B cell (primary cell): ENCODE measurements at regions not wholly inside any gene's neighbourhood (a gene's known extent, or its start where the extent isn't known, plus 50 kb on each side); places are given as distances from the start of the nearest gene placed in this dataset.

Experiments used
- ATAC-seq: fragments of 200-7000 bp; cut with Tn5 transposase; one replicate; pipeline ENCODE4 v1.10.0; 2021; ENCODE audit warnings: low read depth, mild to moderate bottlenecking, moderate number of reproducible peaks, moderate library complexity
- CTCF ChIA-PET: fragments of 350-600 bp; sonication (Branson Sonifier 250); formaldehyde crosslinking; loops from one replicate; lab custom pipeline; 2021; ENCODE audit warnings: antibody characterized with exemption, inconsistent platforms; lab: Charles Lee
- POLR2A ChIA-PET: fragments of 350-600 bp; sonication (Branson Sonifier 250); formaldehyde crosslinking; loops from one replicate; lab custom pipeline; 2021; ENCODE audit warnings: antibody characterized with exemption; lab: Charles Lee
- DNase-seq: peaks from one replicate; pipeline ENCODE4 v3.0.0; 2013
- H2AFZ ChIP-seq: 2 replicates; pipeline ENCODE4 v1.6.1; 2012; ENCODE audit warnings: mild to moderate bottlenecking, low read depth, low read length; ENCODE audit not compliant: insufficient read depth, poor library complexity, severe bottlenecking
- H3K27ac ChIP-seq, 2 donors: 1 replicate in 1 of 2; 2 replicates in 1 of 2; pipeline ENCODE4 v1.5.1; 2012 to 2013; ENCODE audit warnings: low read length in 2 of 2, mild to moderate bottlenecking in 2 of 2, moderate library complexity in 1 of 2
- H3K27me3 ChIP-seq, 4 experiments: fragments of 200-600 bp in 1 of 4; sonication (generic) in 1 of 4; replicated peaks in 1 of 4; 1 replicate in 2 of 4; 2 replicates in 2 of 4; pipeline versions ENCODE4 v1.6.1 to v1.7.0; 2013 to 2016; ENCODE audit warnings: low read length in 3 of 4, mild to moderate bottlenecking in 2 of 4, mixed read lengths in 1 of 4, moderate library complexity in 1 of 4; ENCODE audit not compliant: insufficient read depth in 4 of 4, control insufficient read depth in 3 of 4; ENCODE audit errors: control extremely low read depth in 1 of 4
- H3K36me3 ChIP-seq, 2 experiments: replicated peaks in 1 of 2; 1 replicate in 1 of 2; 2 replicates in 1 of 2; pipeline versions ENCODE4 v1.6.1 to v1.7.1; 2013; ENCODE audit warnings: low read length in 1 of 2; ENCODE audit not compliant: insufficient read depth in 2 of 2, control insufficient read depth in 1 of 2; ENCODE audit errors: control extremely low read depth in 1 of 2, extremely low read depth in 1 of 2
- H3K4me1 ChIP-seq, 2 donors: fragments of 200-600 bp in 1 of 2; sonication (generic) in 1 of 2; 1 replicate in 1 of 2; 2 replicates in 1 of 2; pipeline versions ENCODE4 v1.5.1 to v1.6.1; 2013 to 2017; ENCODE audit warnings: low read length in 2 of 2; ENCODE audit not compliant: control insufficient read depth in 2 of 2, insufficient read depth in 2 of 2
- H3K4me2 ChIP-seq: replicated peaks from 2 replicates; pipeline ENCODE3; 2012; ENCODE audit warnings: mild to moderate bottlenecking, low read depth, low read length; ENCODE audit not compliant: poor library complexity, severe bottlenecking
- H3K4me3 ChIP-seq, 5 experiments: fragments of 200-600 bp in 1 of 5; sonication (generic) in 1 of 5; 1 replicate in 3 of 5; 2 replicates in 2 of 5; pipeline versions ENCODE4 v1.5.1 to v1.7.0; 2011 to 2016; ENCODE audit warnings: low read length in 4 of 5, mild to moderate bottlenecking in 4 of 5, low read depth in 2 of 5, control low read depth in 1 of 5, moderate library complexity in 1 of 5; ENCODE audit not compliant: insufficient read depth in 1 of 5; ENCODE audit errors: control extremely low read depth in 1 of 5, extremely low read depth in 1 of 5
- H3K79me2 ChIP-seq: fragments of 200-600 bp; sonication (generic); one replicate; pipeline ENCODE4 v1.6.0; 2016; ENCODE audit warnings: low read length; ENCODE audit not compliant: control insufficient read depth, insufficient read depth
- H3K9ac ChIP-seq: fragments of 200-600 bp; sonication (generic); 2 replicates; pipeline ENCODE4 v1.6.1; 2017; ENCODE audit warnings: mild to moderate bottlenecking, low read length, moderate library complexity
- H3K9me3 ChIP-seq, 3 donors: one replicate each; pipeline versions ENCODE4 v1.6.1 to v1.7.1; 2013; ENCODE audit warnings: low read length in 2 of 3; ENCODE audit not compliant: control insufficient read depth in 2 of 3, insufficient read depth in 1 of 3; ENCODE audit errors: control extremely low read depth in 1 of 3
- H4K20me1 ChIP-seq: 2 replicates; pipeline ENCODE4 v1.6.0; 2012; ENCODE audit warnings: mild to moderate bottlenecking, low read length; ENCODE audit not compliant: insufficient read depth, control insufficient read depth, poor library complexity, severe bottlenecking
- H3K27ac Mint-ChIP-seq: one replicate; pipeline ENCODE4 v1.8.0; 2021; ENCODE audit warnings: mixed read lengths
- H3K27me3 Mint-ChIP-seq: one replicate; pipeline ENCODE4 v1.8.0; 2021; ENCODE audit warnings: mixed read lengths
- H3K4me1 Mint-ChIP-seq: one replicate; pipeline ENCODE4 v1.8.0; 2021; ENCODE audit warnings: mixed read lengths
- H3K4me3 Mint-ChIP-seq: one replicate; pipeline ENCODE4 v1.8.0; 2021; ENCODE audit warnings: mixed read lengths
- H3K9me3 Mint-ChIP-seq: one replicate; pipeline ENCODE4 v1.8.0; 2022; ENCODE audit warnings: mixed read lengths; ENCODE audit not compliant: insufficient read depth
- EZH2 ChIP-seq: IDR thresholded peaks from 2 replicates; pipeline ENCODE4 v1.6.1; 2012; ENCODE audit warnings: borderline replicate concordance, low read depth, mild to moderate bottlenecking, moderate library complexity, low read length; ENCODE audit not compliant: insufficient read depth, poor library complexity, severe bottlenecking
- WGBS: methylation state at CpG from one replicate; pipeline ENCODE4 v1.1.5; 2013; ENCODE audit warnings: missing lambda C conversion rate; ENCODE audit not compliant: insufficient coverage; 5-methylcytosine and 5-hydroxymethylcytosine counted together
- intact Hi-C: fragments of 100-400 bp; cut with micrococcal nuclease; formaldehyde crosslinking; loops from one replicate; pipeline ENCODE4 v1.10.0; 2022
- TF ChIP-seq, protein P1 (sequence below): fragments of 200-600 bp; IDR thresholded peaks from one replicate; pipeline ENCODE4 v1.8.0; 2022; ENCODE audit warnings: antibody characterized with exemption, mild to moderate bottlenecking

DNA sequence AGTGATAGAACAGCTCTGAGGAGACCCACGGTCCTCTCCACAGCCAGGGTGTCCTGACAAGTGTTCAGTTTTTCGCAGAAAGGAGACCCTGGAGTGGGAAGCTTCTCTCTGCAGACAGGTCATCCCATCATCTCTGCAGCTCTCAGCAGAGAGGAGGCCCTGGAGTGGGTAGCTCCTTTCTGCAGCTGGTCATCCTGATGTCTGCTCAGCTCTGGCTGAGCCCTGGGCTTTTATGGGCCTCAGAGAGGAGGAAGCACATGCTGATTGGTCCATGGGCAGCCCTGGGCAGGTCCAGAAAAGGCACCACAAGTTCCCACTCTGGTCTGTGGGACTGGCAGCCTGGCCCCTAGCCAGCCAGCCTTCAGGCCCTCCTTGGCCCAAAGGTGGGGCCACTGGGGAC is 72.3 kb upstream of the ST3GAL5 start:
- Histone ChIP-seq H3K9ac (no peak overlapping the region), H3K4me2 (no peak overlapping the region), H3K27me3 (no peaks in the 10 kb centered on the region), H3K36me3 (no peaks in the 10 kb centered on the region), H4K20me1 (no peaks in the 10 kb centered on the region), H3K4me3 (no peak overlapping the region), H3K79me2 (no peaks in the 10 kb centered on the region), H2AFZ (no peak overlapping the region), H3K9me3 (peaks cover 0 to 23% (median 8%) of the 10 kb centered on the region in 3 donors), H3K27ac (no peak overlapping the region), H3K4me1 (no peaks in the 10 kb centered on the region)
- H3K27ac Mint-ChIP-seq = no peak overlapping the region
- no peak overlapping the region for H3K4me3 Mint-ChIP-seq
- TF ChIP-seq, protein P1, sequence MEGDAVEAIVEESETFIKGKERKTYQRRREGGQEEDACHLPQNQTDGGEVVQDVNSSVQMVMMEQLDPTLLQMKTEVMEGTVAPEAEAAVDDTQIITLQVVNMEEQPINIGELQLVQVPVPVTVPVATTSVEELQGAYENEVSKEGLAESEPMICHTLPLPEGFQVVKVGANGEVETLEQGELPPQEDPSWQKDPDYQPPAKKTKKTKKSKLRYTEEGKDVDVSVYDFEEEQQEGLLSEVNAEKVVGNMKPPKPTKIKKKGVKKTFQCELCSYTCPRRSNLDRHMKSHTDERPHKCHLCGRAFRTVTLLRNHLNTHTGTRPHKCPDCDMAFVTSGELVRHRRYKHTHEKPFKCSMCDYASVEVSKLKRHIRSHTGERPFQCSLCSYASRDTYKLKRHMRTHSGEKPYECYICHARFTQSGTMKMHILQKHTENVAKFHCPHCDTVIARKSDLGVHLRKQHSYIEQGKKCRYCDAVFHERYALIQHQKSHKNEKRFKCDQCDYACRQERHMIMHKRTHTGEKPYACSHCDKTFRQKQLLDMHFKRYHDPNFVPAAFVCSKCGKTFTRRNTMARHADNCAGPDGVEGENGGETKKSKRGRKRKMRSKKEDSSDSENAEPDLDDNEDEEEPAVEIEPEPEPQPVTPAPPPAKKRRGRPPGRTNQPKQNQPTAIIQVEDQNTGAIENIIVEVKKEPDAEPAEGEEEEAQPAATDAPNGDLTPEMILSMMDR = no peak
- TF ChIP-seq EZH2 = no peak
- no peaks in the 10 kb centered on the region for H3K4me1 Mint-ChIP-seq
- ChIA-PET CTCF (interaction anchor here (1.1 kb wide), 1 partner anchor 72 kb away, joined by 3 read pairs; no protein-coding TSS in a partner anchor), POLR2A (no interaction called here)
- WGBS = 93% methylated on average over 2 of the region's 2 CpGs
- intact Hi-C loops = no loop called here
- ATAC-seq (no peak), DNase-seq (no peak)
- H3K9me3 Mint-ChIP-seq = no peaks in the 10 kb centered on the region
- no peaks in the 10 kb centered on the region for H3K27me3 Mint-ChIP-seq

DNA sequence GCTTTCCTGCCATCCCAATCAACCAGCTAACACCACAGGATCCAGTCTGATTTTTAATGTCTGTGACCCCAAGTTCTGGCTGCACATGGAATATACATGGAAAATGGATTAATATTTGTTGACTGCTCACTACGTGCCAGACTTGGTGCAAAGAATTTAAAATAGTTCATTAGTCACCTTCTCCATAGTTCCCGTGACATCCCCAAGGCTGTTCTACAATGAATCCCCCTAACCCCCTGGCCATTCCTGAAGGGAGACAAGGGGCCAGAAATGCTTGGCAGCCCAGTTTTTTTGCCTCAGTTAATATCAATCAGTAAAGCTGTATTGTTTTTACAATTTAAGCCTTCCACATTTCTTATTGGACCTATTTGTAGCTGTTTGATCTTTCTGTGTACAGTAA is 71.0 kb upstream of the ST3GAL5 start:
- ChIA-PET POLR2A (no interaction called here), CTCF (interaction anchor here (1.3 kb wide), 1 partner anchor 132 kb away, joined by 3 read pairs; no protein-coding TSS in a partner anchor)
- no peak for TF ChIP-seq EZH2
- TF ChIP-seq, protein P1 = no peak
- Histone ChIP-seq H3K36me3 (no peaks in the 10 kb centered on the region), H3K4me2 (no peak overlapping the region), H3K27ac (no peak overlapping the region), H3K79me2 (no peaks in the 10 kb centered on the region), H3K4me1 (no peaks in the 10 kb centered on the region), H2AFZ (no peak overlapping the region), H3K9ac (no peak overlapping the region), H4K20me1 (no peaks in the 10 kb centered on the region), H3K9me3 (peaks cover 0 to 23% (median 8%) of the 10 kb centered on the region in 3 donors), H3K4me3 (no peak overlapping the region), H3K27me3 (no peaks in the 10 kb centered on the region)
- no peak overlapping the region for H3K27ac Mint-ChIP-seq
- ATAC-seq = no peak
- no peaks in the 10 kb centered on the region for H3K4me1 Mint-ChIP-seq
- no peaks in the 10 kb centered on the region for H3K9me3 Mint-ChIP-seq
- no peaks in the 10 kb centered on the region for H3K27me3 Mint-ChIP-seq
- H3K4me3 Mint-ChIP-seq = no peak overlapping the region
- 100% methylated on average over 1 of the region's 2 CpGs for WGBS
- DNase-seq = no peak
- intact Hi-C loops = no loop called here
